Left renal cortex interstitium (tissue), 4 donors: ENCODE measurements at regions not wholly inside any gene's neighbourhood (a gene's known extent, or its start where the extent isn't known, plus 50 kb on each side); places are given as distances from the start of the nearest gene placed in this dataset.

ENCODE experiments used
- DNase-seq, 4 donors: peaks; one replicate each; pipeline ENCODE4 v3.0.0-alpha.2; 2013; ENCODE audit warnings: low read depth in 4 of 4, low spot score in 2 of 4, missing footprints in 1 of 4

GRCh38 chr3:74510261-74510818 is 104.1 kb downstream of the CNTN3 start:
- no peak for DNase-seq

DNA sequence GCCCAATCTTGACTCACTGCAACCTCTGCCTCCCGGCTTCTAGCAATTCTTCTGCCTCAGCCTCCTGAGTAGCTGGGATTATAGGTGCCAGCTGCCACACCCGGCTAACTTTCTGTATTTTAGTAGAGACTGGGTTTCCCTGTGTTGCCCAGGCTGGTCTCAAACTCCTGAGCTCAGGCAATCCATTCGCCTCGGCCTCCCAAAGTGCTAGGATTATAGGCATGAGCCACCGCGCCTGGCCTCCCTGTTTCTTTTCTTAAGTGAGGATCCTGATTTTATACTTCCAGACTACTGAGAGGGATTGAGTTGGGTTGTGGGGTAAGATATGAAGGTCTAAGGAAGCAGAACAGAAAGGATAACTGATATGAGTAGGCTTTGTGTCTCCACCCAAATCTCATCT is 106.8 kb downstream of the CNTN3 start:
- no peak for DNase-seq

DNA sequence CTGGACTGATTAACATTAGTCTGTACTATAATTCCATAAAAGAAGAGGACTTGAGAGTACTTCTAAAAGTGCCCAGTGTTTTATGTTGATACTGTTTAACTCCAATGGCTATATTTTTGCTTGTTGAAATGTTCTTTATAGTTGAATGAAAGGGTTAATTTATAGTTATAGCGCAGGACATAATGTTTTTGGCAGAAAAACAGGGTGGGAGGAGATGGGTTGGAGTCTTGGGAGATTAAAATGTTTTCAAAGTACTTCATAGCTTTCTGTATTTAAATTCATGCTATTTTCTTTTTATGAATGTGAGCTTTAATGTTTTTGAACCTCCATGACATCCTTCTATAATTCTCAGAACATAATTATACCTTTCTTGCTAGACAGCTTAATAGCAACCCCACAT is 108.2 kb downstream of the CNTN3 start:
- no peak for DNase-seq

GRCh38 chr3:74501007-74501406 is 113.5 kb downstream of the CNTN3 start:
- DNase-seq, result no peak

GRCh38 chr3:74500257-74500656 is 114.2 kb downstream of the CNTN3 start:
- no peak for DNase-seq

GRCh38 chr3:74491874-74492273 is 122.6 kb downstream of the CNTN3 start:
- no peak for DNase-seq

GRCh38 chr3:74489050-74489792 is 125.2 kb downstream of the CNTN3 start:
- DNase-seq, result no peak

DNA sequence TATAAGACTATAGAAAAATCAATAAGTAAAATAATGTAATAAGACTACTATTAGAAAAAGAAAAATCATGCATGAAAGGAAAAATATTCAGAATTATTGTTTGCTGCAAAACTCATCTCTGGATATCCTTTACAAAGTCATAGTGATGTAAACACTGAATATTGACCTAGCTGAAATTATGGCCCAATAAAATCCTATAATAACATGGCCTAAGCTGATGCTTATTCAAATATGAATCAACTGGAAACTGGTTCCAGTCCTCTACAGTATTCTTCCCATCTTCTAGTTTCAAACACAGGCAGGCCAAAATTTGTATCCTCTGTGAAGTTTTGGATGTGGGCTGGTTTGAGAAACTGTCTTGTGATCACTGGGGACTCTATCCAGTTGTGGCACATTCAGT is 134.5 kb downstream of the CNTN3 start:
- no peak for DNase-seq

GRCh38 chr3:74470313-74470712 is 144.1 kb downstream of the CNTN3 start:
- no peak for DNase-seq

DNA sequence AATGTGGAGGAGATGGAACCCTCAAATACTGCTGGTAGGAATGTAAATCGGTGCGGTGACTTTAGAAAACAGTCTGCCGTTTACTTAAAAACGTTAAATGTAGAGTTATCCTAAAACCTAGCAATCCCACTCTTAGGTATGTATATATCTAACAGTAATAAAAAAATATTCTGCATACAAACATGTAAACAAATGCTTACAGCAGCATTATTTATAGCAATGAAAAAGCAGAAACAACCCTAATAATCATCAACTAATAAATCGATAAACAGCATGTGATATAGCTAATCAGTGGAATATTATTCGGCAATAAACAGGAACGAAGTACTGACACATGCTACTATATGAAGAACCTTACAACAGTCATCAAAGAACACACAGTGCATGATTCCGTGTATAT is 144.7 kb downstream of the CNTN3 start:
- DNase-seq, result no peak

- DNase-seq, result no peak
Measured at GRCh38 chr3:74469151-74469550, 145.3 kb downstream of the CNTN3 start.

DNA sequence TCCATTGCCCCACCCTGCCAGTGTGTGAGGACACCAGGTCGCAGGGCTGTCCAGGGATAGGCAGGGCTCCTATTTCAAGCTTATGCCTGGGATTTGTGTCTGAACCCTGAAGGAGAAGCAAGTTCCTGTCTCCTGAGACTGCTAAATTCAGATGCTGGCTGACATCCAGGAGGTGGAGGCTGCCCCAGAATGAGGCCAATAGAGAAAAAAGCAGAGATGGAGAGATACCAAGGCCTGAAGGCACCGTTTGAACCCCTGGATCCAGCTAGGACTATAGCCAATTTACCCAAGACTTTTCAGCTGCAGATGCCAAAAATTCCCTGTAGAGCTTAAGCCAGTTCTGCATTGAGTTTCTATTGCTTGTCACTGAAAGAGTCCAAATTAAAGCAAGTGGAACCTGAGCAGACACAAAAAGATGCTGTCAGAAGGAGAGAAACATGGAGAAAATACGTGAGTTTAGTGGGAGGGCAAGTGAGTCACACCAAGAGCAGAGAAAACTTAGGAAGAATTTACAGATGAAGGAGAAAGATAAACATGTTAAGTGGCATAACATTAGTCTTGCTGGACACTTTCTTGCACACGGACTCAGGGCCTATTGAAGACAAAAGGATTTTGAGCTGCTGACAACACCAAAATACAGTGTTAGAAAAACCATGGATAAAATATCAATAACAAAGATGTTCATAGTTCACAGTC is 148.6 kb downstream of the CNTN3 start:
- DNase-seq, result no peak

GRCh38 chr3:74463515-74463914 is 150.9 kb downstream of the CNTN3 start:
- DNase-seq, result no peak

DNA sequence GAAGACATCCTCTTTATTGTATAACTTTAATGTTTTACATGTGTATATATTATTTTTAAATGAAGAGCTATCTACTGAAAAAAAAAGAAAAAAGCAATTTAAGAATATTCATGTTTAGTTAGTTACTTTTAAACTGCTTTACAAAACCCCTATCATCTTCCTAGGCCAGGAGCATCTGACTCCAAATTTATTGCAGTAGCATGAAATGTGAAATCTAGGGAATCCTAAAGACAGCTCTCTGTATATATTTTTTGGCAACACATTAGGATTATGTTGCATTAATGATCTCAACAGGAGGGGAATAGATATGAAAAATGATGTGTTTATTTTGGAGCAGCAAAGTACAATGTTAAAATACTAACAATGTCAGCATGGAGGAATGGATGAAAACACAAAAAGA is 158.3 kb downstream of the CNTN3 start:
- DNase-seq, result no peak

- DNase-seq, result no peak
Measured at GRCh38 chr3:74447221-74447620, 167.2 kb downstream of the CNTN3 start.

GRCh38 chr3:74445541-74445940 is 168.9 kb downstream of the CNTN3 start:
- DNase-seq, result no peak

- no peak for DNase-seq
Measured at GRCh38 chr3:74443102-74443501, 171.4 kb downstream of the CNTN3 start.

GRCh38 chr3:74442683-74443082 is 171.8 kb downstream of the CNTN3 start:
- DNase-seq, result no peak

- DNase-seq, result no peak
Measured at GRCh38 chr3:74442068-74442467, 172.4 kb downstream of the CNTN3 start.

DNA sequence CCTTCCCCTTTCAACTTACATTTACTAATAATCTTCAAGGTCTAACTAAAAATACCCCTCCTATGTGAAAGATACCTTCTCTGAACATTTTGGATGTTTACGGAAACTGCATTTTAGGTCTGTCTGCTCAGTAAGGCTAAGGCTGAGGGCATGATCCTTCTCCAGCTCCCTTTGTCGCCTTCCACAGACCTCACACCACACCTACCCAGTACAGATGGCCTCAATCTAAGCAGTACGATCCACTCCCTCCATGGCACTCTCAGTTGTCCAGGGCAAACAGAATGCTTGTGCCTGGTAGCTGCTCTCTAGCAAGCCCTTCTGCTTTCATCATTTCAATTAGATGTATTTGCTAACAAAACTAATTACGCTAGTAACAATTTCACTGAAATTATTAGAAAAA is 178.3 kb downstream of the CNTN3 start:
- DNase-seq, result no peak

GRCh38 chr3:74435631-74436030 is 178.8 kb downstream of the CNTN3 start:
- DNase-seq, result no peak

- no peak for DNase-seq
Measured at GRCh38 chr3:74434406-74434805, 180.1 kb downstream of the CNTN3 start.
